IPS-15b (cell line): ENCODE measurements at regions not wholly inside any gene's neighbourhood (a gene's known extent, or its start where the extent isn't known, plus 50 kb on each side); places are given as distances from the start of the nearest gene placed in this dataset.

ENCODE experiments used
- H3K27me3 ChIP-seq: one replicate; pipeline ENCODE4 v1.6.1; 2013; ENCODE audit warnings: low read length; ENCODE audit not compliant: control insufficient read depth, insufficient read depth
- H3K36me3 ChIP-seq: one replicate; pipeline ENCODE4 v1.6.1; 2013; ENCODE audit warnings: low read length; ENCODE audit not compliant: control insufficient read depth, insufficient read depth
- H3K4me1 ChIP-seq: one replicate; pipeline ENCODE4 v1.6.1; 2013; ENCODE audit warnings: mild to moderate bottlenecking, low read length; ENCODE audit not compliant: control insufficient read depth, insufficient read depth
- H3K4me3 ChIP-seq: one replicate; pipeline ENCODE4 v1.5.1; 2013; ENCODE audit warnings: low read depth, low read length
- H3K9ac ChIP-seq: one replicate; pipeline ENCODE4 v1.6.1; 2013; ENCODE audit warnings: low read depth, mild to moderate bottlenecking, low read length
- H3K9me3 ChIP-seq: one replicate; pipeline ENCODE4 v1.6.1; 2013; ENCODE audit warnings: mild to moderate bottlenecking, low read length; ENCODE audit not compliant: control insufficient read depth, insufficient read depth

GRCh38 chr15:29601811-29602210 is 220.5 kb downstream of the TJP1 start:
- H3K36me3 ChIP-seq: no peaks in the 10 kb centered on the region
- no peak overlapping the region for H3K9ac ChIP-seq
- no peaks in the 10 kb centered on the region for H3K4me1 ChIP-seq
- H3K9me3 ChIP-seq: no peaks in the 10 kb centered on the region
- no peaks in the 10 kb centered on the region for H3K27me3 ChIP-seq
- no peak overlapping the region for H3K4me3 ChIP-seq

- Histone ChIP-seq H3K9me3 (no peaks in the 10 kb centered on the region), H3K4me1 (no peaks in the 10 kb centered on the region), H3K36me3 (no peaks in the 10 kb centered on the region), H3K4me3 (no peak overlapping the region), H3K9ac (no peak overlapping the region), H3K27me3 (no peaks in the 10 kb centered on the region)
Observed at GRCh38 chr15:29600262-29600661, 222.0 kb downstream of the TJP1 start.

GRCh38 chr15:29596266-29596665 is 226.0 kb downstream of the TJP1 start:
- Histone ChIP-seq H3K9ac (no peak overlapping the region), H3K36me3 (no peaks in the 10 kb centered on the region), H3K4me3 (no peak overlapping the region), H3K27me3 (no peaks in the 10 kb centered on the region), H3K9me3 (no peaks in the 10 kb centered on the region), H3K4me1 (no peaks in the 10 kb centered on the region)

- Histone ChIP-seq H3K4me1 (peaks cover 2% of the 10 kb centered on the region), H3K27me3 (no peaks in the 10 kb centered on the region)
Observed at GRCh38 chr15:29593629-29594028, 228.6 kb downstream of the TJP1 start.

GRCh38 chr15:29593111-29593510 is 229.2 kb downstream of the TJP1 start:
- Histone ChIP-seq H3K4me1 (peaks cover 2% of the 10 kb centered on the region), H3K9me3 (no peaks in the 10 kb centered on the region), H3K27me3 (no peaks in the 10 kb centered on the region), H3K9ac (no peak overlapping the region), H3K36me3 (no peaks in the 10 kb centered on the region), H3K4me3 (no peak overlapping the region)

More at GRCh38 chr15:29593629-29594028, 228.6 kb downstream of the TJP1 start:
- Histone ChIP-seq H3K9ac (no peak overlapping the region), H3K9me3 (no peaks in the 10 kb centered on the region), H3K36me3 (no peaks in the 10 kb centered on the region), H3K4me3 (no peak overlapping the region)

GRCh38 chr15:29590701-29591100 is 231.6 kb downstream of the TJP1 start:
- no peaks in the 10 kb centered on the region for H3K36me3 ChIP-seq

GRCh38 chr15:29589975-29590374 is 232.3 kb downstream of the TJP1 start:
- H3K27me3 ChIP-seq: no peaks in the 10 kb centered on the region
- no peak overlapping the region for H3K4me3 ChIP-seq
- H3K4me1 ChIP-seq: peaks cover 2% of the 10 kb centered on the region
- no peaks in the 10 kb centered on the region for H3K9me3 ChIP-seq
- no peaks in the 10 kb centered on the region for H3K36me3 ChIP-seq
- no peak overlapping the region for H3K9ac ChIP-seq

More at GRCh38 chr15:29590701-29591100, 231.6 kb downstream of the TJP1 start:
- Histone ChIP-seq H3K27me3 (no peaks in the 10 kb centered on the region), H3K4me3 (no peak overlapping the region), H3K9ac (no peak overlapping the region), H3K4me1 (peaks cover 2% of the 10 kb centered on the region), H3K9me3 (no peaks in the 10 kb centered on the region)

- Histone ChIP-seq H3K9me3 (no peaks in the 10 kb centered on the region), H3K9ac (no peak overlapping the region), H3K4me3 (no peak overlapping the region), H3K4me1 (peaks cover 2% of the 10 kb centered on the region), H3K36me3 (no peaks in the 10 kb centered on the region), H3K27me3 (no peaks in the 10 kb centered on the region)
Observed at GRCh38 chr15:29589416-29589815, 232.9 kb downstream of the TJP1 start.

GRCh38 chr15:29573197-29573838 is 248.9 kb downstream of the TJP1 start:
- Histone ChIP-seq H3K9ac (no peak overlapping the region), H3K4me3 (no peak overlapping the region), H3K9me3 (no peaks in the 10 kb centered on the region), H3K4me1 (peaks cover 3% of the 10 kb centered on the region), H3K36me3 (no peaks in the 10 kb centered on the region), H3K27me3 (peaks cover 39% of the 10 kb centered on the region)

GRCh38 chr15:29571792-29572431 is 250.4 kb downstream of the TJP1 start:
- H3K9ac ChIP-seq: no peak overlapping the region
- H3K9me3 ChIP-seq: no peaks in the 10 kb centered on the region
- H3K27me3 ChIP-seq: peaks cover 36% of the 10 kb centered on the region
- no peaks in the 10 kb centered on the region for H3K36me3 ChIP-seq
- peaks cover 3% of the 10 kb centered on the region for H3K4me1 ChIP-seq
- peak overlapping the region; percentile 60 for H3K4me3 ChIP-seq

- Histone ChIP-seq H3K36me3 (no peaks in the 10 kb centered on the region), H3K27me3 (peaks cover 36% of the 10 kb centered on the region), H3K4me3 (peak overlapping the region; percentile 60), H3K9ac (peak overlapping the region; percentile 16), H3K9me3 (no peaks in the 10 kb centered on the region), H3K4me1 (peaks cover 3% of the 10 kb centered on the region)
Observed at GRCh38 chr15:29570948-29571791, 251.1 kb downstream of the TJP1 start.
